ENCODE measurements at regions not wholly inside any gene's neighbourhood (a gene's known extent, or its start where the extent isn't known, plus 50 kb on each side); places are given as distances from the start of the nearest gene placed in this dataset.

- TF ChIP-seq, protein P1, sequence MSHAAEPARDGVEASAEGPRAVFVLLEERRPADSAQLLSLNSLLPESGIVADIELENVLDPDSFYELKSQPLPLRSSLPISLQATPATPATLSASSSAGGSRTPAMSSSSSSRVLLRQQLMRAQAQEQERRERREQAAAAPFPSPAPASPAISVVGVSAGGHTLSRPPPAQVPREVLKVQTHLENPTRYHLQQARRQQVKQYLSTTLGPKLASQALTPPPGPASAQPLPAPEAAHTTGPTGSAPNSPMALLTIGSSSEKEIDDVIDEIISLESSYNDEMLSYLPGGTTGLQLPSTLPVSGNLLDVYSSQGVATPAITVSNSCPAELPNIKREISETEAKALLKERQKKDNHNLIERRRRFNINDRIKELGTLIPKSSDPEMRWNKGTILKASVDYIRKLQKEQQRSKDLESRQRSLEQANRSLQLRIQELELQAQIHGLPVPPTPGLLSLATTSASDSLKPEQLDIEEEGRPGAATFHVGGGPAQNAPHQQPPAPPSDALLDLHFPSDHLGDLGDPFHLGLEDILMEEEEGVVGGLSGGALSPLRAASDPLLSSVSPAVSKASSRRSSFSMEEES (CRISPR knock-in tag; IDR thresholded peaks at IDR 0.05) = no peak
- no peak for TF ChIP-seq ZNF280B (CRISPR knock-in tag; IDR thresholded peaks at IDR 0.05)
Measured at GRCh38 chr9:73024601-73025034, 71.8 kb upstream of the ALDH1A1 start (continued).

- Histone ChIP-seq H3K4me1 (replicated peaks in 1 of 2; ENCODE audit: control insufficient read depth in 2 of 2, insufficient read depth in 2 of 2, low read length in 2 of 2) (peaks cover 8 to 24% of the 10 kb centered on the region in 2 experiments; a peak in 3 of 5 replicates), H3K4me2 (ENCODE audit: insufficient read depth, low read length) (no peak overlapping the region), H3K79me2 (ENCODE audit: control insufficient read depth, insufficient read depth, low read length) (no peaks in the 10 kb centered on the region), H3K9me3 (replicated peaks; ENCODE audit: control insufficient read depth, insufficient read depth, low read depth, low read length) (0 out of 2 replicates have a peak, but pooled peaks cover 6% of the 10 kb centered on the region), H4K20me1 (replicated peaks; ENCODE audit: control insufficient read depth, insufficient read depth, low read length) (no peaks in the 10 kb centered on the region), H3K9ac (ENCODE audit: insufficient read depth in 1 of 2, low read depth in 2 of 2, low read length in 2 of 2) (no peak overlapping the region), H3K27ac (ENCODE audit: extremely low read depth, low read depth, low read length) (peak overlapping the region; percentile 74; the same call in 1 of the 3 replicates), H3K36me3 (ENCODE audit: control insufficient read depth, insufficient read depth, low read length) (peaks cover 5% of the 10 kb centered on the region; the same call in 1 of the 3 replicates), H3K4me3 (no peak overlapping the region), H3K27me3 (ENCODE audit: control insufficient read depth in 2 of 2, insufficient read depth in 2 of 2, low read length in 2 of 2) (no peaks in the 10 kb centered on the region), H3K9me1 (ENCODE audit: control insufficient read depth, insufficient read depth, low read length) (no peaks in the 10 kb centered on the region), H2AFZ (ENCODE audit: low read depth, low read length) (peak overlapping the region; percentile 81; the same call in 1 of the 2 replicates)
- CTCF ChIA-PET (ENCODE audit: low intra/inter-chr PET ratio) = no interaction called here
- in situ Hi-C loops (cut with MboI) = no loop called here
- DNase-seq (ENCODE audit: extremely low read depth in 1 of 4, low spot score in 3 of 4) = peak in 2 of 4 experiments; percentile 15 to 72
- POLR2A ChIA-PET = no interaction called here
- no peak for ATAC-seq
- intact Hi-C loops (cut with micrococcal nuclease) = loop anchor here (2.0 to 5.0 kb wide), 3 partner anchors 71 to 159 kb away; partner anchors contain the start of gene ALDH1A1
- WGBS (ENCODE audit: insufficient coverage, low coverage, missing lambda C conversion rate) = 51% methylated on average over 7 of the region's 7 CpGs
- BruUV-seq (replicated peaks) = no TSS peak
- peak; percentile 58 for FAIRE-seq
- TF ChIP-seq NEUROD1 (IDR thresholded peaks at IDR 0.05; ENCODE audit: borderline replicate concordance, low read depth, low read length, partially characterized antibody) = no peak
- TF ChIP-seq KAT7 (CRISPR knock-in tag; IDR thresholded peaks at IDR 0.05; ENCODE audit: borderline replicate concordance) = no peak
- TF ChIP-seq, protein P2, sequence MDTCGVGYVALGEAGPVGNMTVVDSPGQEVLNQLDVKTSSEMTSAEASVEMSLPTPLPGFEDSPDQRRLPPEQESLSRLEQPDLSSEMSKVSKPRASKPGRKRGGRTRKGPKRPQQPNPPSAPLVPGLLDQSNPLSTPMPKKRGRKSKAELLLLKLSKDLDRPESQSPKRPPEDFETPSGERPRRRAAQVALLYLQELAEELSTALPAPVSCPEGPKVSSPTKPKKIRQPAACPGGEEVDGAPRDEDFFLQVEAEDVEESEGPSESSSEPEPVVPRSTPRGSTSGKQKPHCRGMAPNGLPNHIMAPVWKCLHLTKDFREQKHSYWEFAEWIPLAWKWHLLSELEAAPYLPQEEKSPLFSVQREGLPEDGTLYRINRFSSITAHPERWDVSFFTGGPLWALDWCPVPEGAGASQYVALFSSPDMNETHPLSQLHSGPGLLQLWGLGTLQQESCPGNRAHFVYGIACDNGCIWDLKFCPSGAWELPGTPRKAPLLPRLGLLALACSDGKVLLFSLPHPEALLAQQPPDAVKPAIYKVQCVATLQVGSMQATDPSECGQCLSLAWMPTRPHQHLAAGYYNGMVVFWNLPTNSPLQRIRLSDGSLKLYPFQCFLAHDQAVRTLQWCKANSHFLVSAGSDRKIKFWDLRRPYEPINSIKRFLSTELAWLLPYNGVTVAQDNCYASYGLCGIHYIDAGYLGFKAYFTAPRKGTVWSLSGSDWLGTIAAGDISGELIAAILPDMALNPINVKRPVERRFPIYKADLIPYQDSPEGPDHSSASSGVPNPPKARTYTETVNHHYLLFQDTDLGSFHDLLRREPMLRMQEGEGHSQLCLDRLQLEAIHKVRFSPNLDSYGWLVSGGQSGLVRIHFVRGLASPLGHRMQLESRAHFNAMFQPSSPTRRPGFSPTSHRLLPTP (IDR thresholded peaks at IDR 0.05; ENCODE audit: borderline replicate concordance, extremely low read depth, insufficient read length) = no peak
- TF ChIP-seq MAFG (tag; conservative IDR thresholded peaks at IDR 0.05) = no peak
- TF ChIP-seq FOXM1 (IDR thresholded peaks at IDR 0.05; ENCODE audit: low read depth) = peak; percentile 48
- TF ChIP-seq FOXM1 (CRISPR knock-in tag; IDR thresholded peaks at IDR 0.05; ENCODE audit: low read depth) = no peak
- no peak for TF ChIP-seq MYC (IDR thresholded peaks at IDR 0.05; ENCODE audit: low read depth, low read length)
- TF ChIP-seq MYC (CRISPR knock-in tag; IDR thresholded peaks at IDR 0.05; ENCODE audit: borderline replicate concordance, low read depth) = no peak
- no peak for TF ChIP-seq ZNF699 (CRISPR knock-in tag; IDR thresholded peaks at IDR 0.05; ENCODE audit: insufficient replicate concordance)
- TF ChIP-seq VEZF1 (CRISPR knock-in tag; IDR thresholded peaks at IDR 0.05) = peak; percentile 15; the same call in 1 of the 2 replicates
- no peak for TF ChIP-seq HMG20B (CRISPR knock-in tag; IDR thresholded peaks at IDR 0.05)
Measured at GRCh38 chr9:73023025-73023541, 70.2 kb upstream of the ALDH1A1 start.
